BJ (cell line): ENCODE measurements at regions not wholly inside any gene's neighbourhood (a gene's known extent, or its start where the extent isn't known, plus 50 kb on each side); places are given as distances from the start of the nearest gene placed in this dataset.

ENCODE experiments used
- CTCF ChIA-PET: fragments of 350-600 bp; formaldehyde crosslinking; extraction: SDS; loops from one replicate; lab custom pipeline; 2021; ENCODE audit warnings: antibody characterized with exemption, inconsistent platforms; lab: Yijun Ruan, JAX
- POLR2A ChIA-PET: fragments of 300-600 bp; sonication (Branson Sonifier 250); formaldehyde crosslinking; extraction: SDS; loops from one replicate; lab custom pipeline; 2021; ENCODE audit warnings: antibody characterized with exemption; lab: Charles Lee
- DNase-seq: peaks from one replicate; pipeline ENCODE4 v3.0.0-alpha.2; 2011; ENCODE audit warnings: low read depth
- H3K27me3 ChIP-seq: 2 replicates; pipeline ENCODE4 v1.6.0; 2011; ENCODE audit warnings: low read length; ENCODE audit not compliant: control insufficient read depth, insufficient read depth
- H3K36me3 ChIP-seq: 2 replicates; pipeline ENCODE4 v1.5.1; 2011; ENCODE audit warnings: low read length; ENCODE audit not compliant: control insufficient read depth, insufficient read depth
- H3K4me3 ChIP-seq: 2 replicates; pipeline ENCODE4 v1.5.1; 2011; ENCODE audit warnings: low read depth, mild to moderate bottlenecking, control low read depth, low read length
- TF ChIP-seq, protein P1 (sequence below): IDR thresholded peaks from 2 replicates; pipeline ENCODE4 v1.5.1; 2011; ENCODE audit warnings: low read depth, mild to moderate bottlenecking, control low read depth, inconsistent platforms, low read length, moderate library complexity; ENCODE audit not compliant: insufficient read depth

DNA sequence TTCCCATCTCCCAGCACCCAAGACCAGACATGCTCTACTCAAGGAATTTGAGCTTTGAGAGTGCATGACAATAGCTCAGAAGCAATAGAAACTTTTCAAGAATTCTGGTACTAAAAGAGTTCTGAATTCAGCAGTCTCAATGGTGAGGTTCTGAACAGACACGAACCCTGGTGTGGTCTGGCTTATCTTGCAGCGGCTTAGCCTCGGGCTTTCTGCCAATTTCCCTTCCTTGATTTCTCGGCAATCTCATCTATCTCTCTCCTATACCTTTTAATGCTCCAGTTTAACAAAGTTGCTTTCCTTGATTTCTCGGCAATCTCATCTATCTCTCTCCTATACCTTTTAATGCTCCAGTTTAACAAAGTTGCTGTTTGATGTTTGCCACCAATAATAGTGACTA, 174.6 kb downstream of the SPRY2 start:
- ChIA-PET POLR2A (no interaction called here), CTCF (no interaction called here)
- TF ChIP-seq, protein P1, sequence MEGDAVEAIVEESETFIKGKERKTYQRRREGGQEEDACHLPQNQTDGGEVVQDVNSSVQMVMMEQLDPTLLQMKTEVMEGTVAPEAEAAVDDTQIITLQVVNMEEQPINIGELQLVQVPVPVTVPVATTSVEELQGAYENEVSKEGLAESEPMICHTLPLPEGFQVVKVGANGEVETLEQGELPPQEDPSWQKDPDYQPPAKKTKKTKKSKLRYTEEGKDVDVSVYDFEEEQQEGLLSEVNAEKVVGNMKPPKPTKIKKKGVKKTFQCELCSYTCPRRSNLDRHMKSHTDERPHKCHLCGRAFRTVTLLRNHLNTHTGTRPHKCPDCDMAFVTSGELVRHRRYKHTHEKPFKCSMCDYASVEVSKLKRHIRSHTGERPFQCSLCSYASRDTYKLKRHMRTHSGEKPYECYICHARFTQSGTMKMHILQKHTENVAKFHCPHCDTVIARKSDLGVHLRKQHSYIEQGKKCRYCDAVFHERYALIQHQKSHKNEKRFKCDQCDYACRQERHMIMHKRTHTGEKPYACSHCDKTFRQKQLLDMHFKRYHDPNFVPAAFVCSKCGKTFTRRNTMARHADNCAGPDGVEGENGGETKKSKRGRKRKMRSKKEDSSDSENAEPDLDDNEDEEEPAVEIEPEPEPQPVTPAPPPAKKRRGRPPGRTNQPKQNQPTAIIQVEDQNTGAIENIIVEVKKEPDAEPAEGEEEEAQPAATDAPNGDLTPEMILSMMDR, result no peak
- DNase-seq, result no peak
- H3K36me3 ChIP-seq, result no peaks in the 10 kb centered on the region
- no peak overlapping the region for H3K4me3 ChIP-seq
- H3K27me3 ChIP-seq, result no peaks in the 10 kb centered on the region

DNA sequence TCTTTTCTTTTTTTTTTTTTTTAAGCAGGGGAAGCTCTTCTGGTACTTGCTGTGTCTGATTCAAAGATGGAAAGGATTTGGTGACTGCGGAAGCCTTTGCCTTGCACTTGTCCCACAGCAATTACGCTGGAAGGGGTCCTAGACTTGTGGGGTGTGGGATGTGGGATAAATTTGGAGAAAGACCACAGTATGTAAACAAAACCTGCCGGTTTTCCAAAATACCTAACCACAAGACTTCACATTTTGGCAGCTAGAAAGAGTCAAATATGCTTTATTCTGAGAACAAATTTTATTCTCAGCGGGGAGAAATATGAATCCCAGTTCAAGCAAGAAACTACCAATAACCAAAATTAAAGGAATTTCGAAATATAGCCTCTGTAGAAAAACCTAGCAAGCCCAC, 176.5 kb downstream of the SPRY2 start:
- ChIA-PET CTCF (no interaction called here), POLR2A (no interaction called here)
- no peaks in the 10 kb centered on the region for H3K36me3 ChIP-seq
- TF ChIP-seq, protein P1, result no peak
- no peak for DNase-seq
- H3K27me3 ChIP-seq, result no peaks in the 10 kb centered on the region
- no peak overlapping the region for H3K4me3 ChIP-seq

DNA sequence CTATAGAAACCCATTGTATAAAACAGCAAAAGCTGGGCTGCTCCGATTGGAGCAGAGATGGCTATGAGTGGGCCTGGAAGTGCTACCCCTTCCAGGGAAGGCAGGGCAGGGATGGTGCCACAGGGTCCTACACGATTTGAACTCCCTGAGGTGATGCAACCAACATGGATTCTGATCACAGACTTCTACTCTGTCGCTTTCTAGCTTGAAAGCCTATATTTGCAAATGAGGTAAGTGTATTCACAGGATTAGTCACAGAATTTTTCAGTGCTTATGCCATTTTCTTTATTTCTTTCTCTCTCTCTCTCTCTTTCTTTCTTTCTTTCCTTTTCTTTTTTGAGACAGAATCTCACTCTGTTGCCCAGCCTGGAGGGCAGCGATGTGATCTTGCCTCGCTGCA, 179.0 kb downstream of the SPRY2 start:
- Histone ChIP-seq H3K4me3 (no peak overlapping the region), H3K36me3 (no peaks in the 10 kb centered on the region), H3K27me3 (no peaks in the 10 kb centered on the region)
- ChIA-PET CTCF (interaction anchor here (1.2 kb wide), 1 partner anchor 29 kb away, joined by 3 read pairs; no protein-coding TSS in a partner anchor), POLR2A (no interaction called here)
- TF ChIP-seq, protein P1, result no peak
- DNase-seq, result no peak

DNA sequence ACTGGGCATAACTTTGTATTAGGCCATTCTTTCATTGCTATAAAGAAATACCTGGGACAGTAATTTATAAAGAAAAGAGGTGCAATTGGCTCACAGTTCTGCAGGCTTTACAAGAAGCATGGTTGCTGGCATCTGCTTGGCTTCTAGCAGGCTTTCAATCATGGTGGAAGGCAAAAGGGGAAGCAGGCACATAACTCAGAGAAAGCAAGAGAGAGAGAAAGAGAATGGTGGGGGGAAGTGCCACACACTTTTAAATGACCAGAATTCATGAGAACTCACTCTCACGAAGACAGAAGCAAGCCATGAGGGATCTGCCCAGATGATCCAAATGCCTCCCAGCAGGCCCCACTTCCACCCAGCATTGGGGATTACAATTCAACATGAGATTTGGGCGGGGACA, 179.7 kb downstream of the SPRY2 start:
- no peak overlapping the region for H3K4me3 ChIP-seq
- no peaks in the 10 kb centered on the region for H3K27me3 ChIP-seq
- TF ChIP-seq, protein P1, result no peak
- H3K36me3 ChIP-seq, result no peaks in the 10 kb centered on the region
- CTCF ChIA-PET, result no interaction called here
- POLR2A ChIA-PET, result no interaction called here
- no peak for DNase-seq

DNA sequence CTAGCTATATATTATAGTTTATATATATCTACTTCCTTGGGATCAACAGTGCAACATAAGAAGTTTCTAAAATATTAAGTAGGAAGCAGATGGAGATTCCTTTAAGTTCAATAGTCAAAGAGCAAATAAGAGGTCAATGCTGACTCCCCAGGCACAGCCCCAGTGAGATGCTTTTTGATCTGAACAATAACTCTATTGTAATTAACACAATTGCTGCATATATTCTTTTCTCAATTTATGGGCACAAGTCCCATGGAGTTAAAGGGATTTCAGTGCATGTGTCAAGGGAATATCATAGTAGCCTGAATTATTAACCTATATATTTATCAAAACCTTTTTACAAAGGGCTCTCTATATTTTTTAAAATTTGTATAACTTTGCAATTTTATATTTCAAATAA, 180.8 kb downstream of the SPRY2 start:
- no peak overlapping the region for H3K4me3 ChIP-seq
- H3K36me3 ChIP-seq, result no peaks in the 10 kb centered on the region
- TF ChIP-seq, protein P1, result no peak
- no peaks in the 10 kb centered on the region for H3K27me3 ChIP-seq
- POLR2A ChIA-PET, result no interaction called here
- CTCF ChIA-PET, result no interaction called here
- no peak for DNase-seq
